GM08714 (cell line): ENCODE measurements at regions not wholly inside any gene's neighbourhood (a gene's known extent, or its start where the extent isn't known, plus 50 kb on each side); places are given as distances from the start of the nearest gene placed in this dataset.

Experiments used
- H3K4me3 ChIP-seq: fragments of 200-500 bp; sonication (Bioruptor generic); 2 replicates; pipeline ENCODE4 v1.5.1; 2014; ENCODE audit warnings: mild to moderate bottlenecking, low read length, inconsistent platforms
- ZNF274 ChIP-seq: IDR thresholded peaks from 2 replicates; pipeline ENCODE4 v1.6.1; 2012; ENCODE audit warnings: mild to moderate bottlenecking, low read depth, low read length

DNA sequence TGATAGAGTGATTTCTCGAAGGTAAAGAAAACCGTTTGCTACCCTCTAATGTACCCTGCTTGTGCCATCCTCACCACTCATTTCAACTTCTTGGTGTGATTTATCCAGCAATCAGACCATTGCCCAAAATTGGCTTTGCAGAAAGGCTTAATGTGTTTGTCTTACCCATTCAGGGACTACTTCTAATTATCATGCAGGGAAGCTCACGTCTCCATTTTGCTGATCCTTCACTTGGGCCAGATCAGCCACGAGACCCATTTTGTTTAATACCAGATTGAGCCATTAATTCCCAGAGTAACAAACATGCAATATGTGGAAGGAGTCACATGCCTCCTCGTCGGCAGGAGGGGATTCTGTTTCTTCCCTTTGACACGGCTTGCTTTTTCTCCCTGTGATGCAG lies 51.1 kb upstream of the CRY1 start:
- TF ChIP-seq ZNF274 = no peak
- H3K4me3 ChIP-seq = no peak overlapping the region

- H3K4me3 ChIP-seq = no peak overlapping the region
- no peak for TF ChIP-seq ZNF274
Measured at GRCh38 chr12:107144990-107145389, 51.6 kb upstream of the CRY1 start.

GRCh38 chr12:107145397-107145796 lies 52.0 kb upstream of the CRY1 start:
- no peak overlapping the region for H3K4me3 ChIP-seq
- TF ChIP-seq ZNF274 = no peak

DNA sequence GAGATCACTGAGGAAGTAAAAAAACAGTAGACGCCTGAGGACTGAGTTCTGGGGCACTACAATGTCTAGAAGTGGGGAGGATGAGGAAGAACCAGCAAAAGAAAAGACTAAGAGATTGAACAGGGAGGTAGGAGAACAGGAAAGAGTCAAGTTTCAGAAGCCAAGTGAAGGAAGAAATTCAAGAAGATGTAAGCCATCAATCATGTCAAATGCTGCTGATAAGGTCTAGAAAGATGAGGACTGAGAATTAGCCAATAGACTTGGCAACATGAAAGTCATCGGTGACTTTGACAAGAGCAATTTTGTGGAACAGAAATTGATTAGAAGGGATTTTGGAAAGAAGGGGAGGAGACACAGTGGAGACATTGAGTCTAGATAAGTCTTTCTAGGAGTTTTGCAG lies 54.8 kb upstream of the CRY1 start:
- H3K4me3 ChIP-seq = no peak overlapping the region
- no peak for TF ChIP-seq ZNF274

DNA sequence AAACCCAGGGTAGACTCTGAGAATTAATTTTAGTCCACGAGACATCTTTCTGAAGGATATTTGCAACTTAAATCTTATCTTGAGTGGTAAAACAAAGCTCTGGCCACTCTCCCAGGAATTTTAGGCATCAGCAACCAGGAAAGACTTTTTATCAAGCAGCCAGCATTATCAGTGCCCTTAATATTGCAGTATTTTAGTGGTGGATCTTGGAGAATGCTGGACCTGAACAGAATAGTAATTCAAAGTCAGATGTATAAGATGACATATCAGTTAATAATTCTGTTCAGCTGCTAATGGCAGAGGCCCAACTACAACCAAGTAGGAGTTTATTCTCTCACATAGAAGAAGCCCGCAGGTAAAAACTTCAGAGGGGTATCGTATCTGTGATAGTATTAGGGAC lies 59.0 kb upstream of the CRY1 start:
- H3K4me3 ChIP-seq = no peak overlapping the region
- TF ChIP-seq ZNF274 = no peak

GRCh38 chr12:107159384-107159900 lies 66.1 kb upstream of the CRY1 start:
- no peak for TF ChIP-seq ZNF274

GRCh38 chr12:107163413-107163812 lies 70.1 kb upstream of the CRY1 start:
- TF ChIP-seq ZNF274 = no peak
- no peak overlapping the region for H3K4me3 ChIP-seq

More at GRCh38 chr12:107159384-107159900, 66.1 kb upstream of the CRY1 start:
- no peak overlapping the region for H3K4me3 ChIP-seq

DNA sequence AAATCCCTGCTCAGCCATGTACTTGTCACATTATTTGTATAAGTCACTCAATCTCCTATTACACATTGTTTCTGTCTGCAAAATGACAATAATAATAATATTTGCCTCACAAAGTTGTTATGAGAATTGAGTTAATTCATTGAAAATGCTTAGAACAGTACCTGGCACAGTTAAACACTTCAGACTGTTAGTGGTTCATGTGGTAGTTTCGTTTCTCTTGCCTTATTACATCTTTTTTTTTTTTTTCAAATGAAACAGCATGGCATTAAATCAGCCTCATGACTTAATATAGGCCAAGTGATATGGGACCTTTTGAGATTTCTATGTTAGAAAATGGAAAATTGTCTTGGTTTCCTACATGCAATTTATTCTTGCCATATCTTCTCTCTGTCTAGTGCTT lies 71.0 kb upstream of the CRY1 start:
- no peak for TF ChIP-seq ZNF274
- H3K4me3 ChIP-seq = no peak overlapping the region

- no peak overlapping the region for H3K4me3 ChIP-seq
- no peak for TF ChIP-seq ZNF274
Measured at GRCh38 chr12:107165581-107165980, 72.2 kb upstream of the CRY1 start.

GRCh38 chr12:107167756-107168155 lies 74.4 kb upstream of the CRY1 start:
- TF ChIP-seq ZNF274 = no peak
- no peak overlapping the region for H3K4me3 ChIP-seq

DNA sequence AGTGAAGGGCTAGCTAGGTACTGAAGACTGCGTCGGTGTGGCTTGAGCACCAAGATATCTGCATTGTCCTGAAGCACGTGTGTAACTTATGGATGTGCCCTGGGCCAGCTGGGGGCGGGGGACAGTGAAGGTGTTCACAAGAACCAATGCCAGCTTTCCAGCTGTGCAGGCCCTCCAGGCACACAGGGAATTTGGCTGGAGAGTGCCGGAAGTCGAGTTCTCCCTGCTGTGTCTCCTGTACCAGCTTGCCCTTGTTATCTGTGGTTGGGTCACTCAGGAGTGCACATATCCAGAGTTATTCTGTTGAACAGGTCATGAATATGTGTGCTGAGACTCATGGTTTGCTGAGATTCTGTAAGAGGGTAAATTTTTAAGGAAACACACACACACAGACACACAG lies 75.9 kb upstream of the CRY1 start:
- no peak for TF ChIP-seq ZNF274
- no peak overlapping the region for H3K4me3 ChIP-seq

- TF ChIP-seq ZNF274 = no peak
- no peak overlapping the region for H3K4me3 ChIP-seq
Measured at GRCh38 chr12:107178776-107179175, 85.4 kb upstream of the CRY1 start.

DNA sequence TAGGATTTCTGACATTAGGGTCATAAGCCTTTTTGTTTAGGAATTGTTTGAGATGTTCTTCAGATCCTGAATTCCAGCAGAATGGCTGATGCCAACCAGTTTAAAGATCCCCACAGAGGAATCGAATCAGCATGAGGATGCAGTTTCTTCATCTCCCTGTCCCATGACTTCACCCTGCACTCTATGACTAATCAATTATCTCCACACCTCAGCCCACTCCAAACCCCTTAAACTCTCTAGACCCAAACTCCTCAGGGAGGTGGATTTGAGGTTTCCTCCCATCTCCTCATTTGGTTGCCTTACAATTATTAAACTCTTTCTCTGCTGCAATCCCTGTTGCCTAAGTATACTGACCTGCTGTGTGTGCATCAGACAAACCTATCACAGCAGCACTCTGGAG lies 86.5 kb upstream of the CRY1 start:
- no peak overlapping the region for H3K4me3 ChIP-seq
- TF ChIP-seq ZNF274 = no peak

GRCh38 chr12:107180272-107180671 lies 86.9 kb upstream of the CRY1 start:
- no peak for TF ChIP-seq ZNF274
- no peak overlapping the region for H3K4me3 ChIP-seq

DNA sequence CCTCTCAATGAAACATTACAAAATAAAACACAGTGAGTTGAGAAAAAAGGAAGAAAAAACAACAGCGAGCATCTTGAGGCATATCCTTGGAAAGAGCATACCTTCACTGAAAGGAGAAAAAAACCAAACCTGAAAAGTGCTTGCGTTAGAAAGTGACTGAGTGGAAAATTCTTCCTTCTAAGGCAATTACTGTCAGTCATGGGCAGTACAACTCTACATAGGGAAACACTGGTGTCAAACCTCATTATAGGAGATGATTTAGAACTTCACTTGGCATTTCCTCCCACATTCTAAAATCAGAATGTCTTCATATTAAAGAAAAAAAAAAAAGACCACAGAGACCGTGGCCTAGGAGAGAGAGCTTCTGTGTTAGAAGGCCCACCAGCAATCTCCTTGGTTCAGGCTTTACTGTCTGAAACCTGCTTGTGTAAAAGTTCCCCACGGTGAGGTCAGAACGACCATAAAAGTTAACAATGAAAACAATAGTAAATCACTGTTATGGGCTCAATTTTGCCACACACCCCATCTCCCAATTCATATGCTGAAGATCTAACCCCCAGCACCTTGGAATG lies 91.1 kb upstream of the CRY1 start:
- no peak for TF ChIP-seq ZNF274
- no peak overlapping the region for H3K4me3 ChIP-seq

DNA sequence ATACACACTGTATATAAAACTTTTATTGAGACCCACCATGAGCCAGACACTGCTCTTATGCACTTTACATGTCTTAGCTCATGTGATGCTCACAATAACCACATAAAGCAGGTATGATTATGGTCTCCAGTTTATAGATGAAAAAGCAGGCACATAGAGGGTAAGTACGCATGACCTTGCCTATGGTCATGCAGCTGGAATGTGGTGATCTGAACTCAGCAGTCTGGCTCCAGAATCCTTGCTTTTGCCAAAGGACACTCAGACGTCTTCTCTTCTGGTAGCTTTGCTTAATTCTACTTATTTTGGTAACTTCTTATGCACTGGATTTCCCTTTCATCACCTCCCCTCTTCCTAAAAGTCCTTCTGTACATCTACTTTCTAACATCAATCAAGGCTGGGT lies 103.3 kb upstream of the CRY1 start:
- no peak overlapping the region for H3K4me3 ChIP-seq
- no peak for TF ChIP-seq ZNF274

DNA sequence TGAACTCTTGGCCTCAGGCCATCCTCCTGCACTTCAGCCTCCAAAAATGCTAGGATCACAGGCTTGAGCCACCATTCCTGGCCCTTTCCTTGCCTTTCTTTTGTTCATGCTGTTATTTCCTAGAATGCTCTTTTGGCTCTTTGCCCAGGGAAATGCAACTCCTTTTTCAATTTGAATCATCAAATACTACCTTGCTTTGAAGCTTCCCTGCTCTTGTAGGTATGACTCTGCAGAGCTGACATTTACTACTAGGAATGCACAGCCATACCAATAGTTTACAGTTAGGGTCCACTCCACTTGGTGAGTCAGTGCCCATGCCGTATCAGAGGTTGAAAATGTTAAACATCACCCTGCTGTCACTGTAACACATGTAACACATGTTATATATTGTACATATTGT lies 107.0 kb upstream of the CRY1 start:
- H3K4me3 ChIP-seq = no peak overlapping the region
- no peak for TF ChIP-seq ZNF274
